Astrocyte (in vitro differentiated cells and primary cell): ENCODE measurements at regions not wholly inside any gene's neighbourhood (a gene's known extent, or its start where the extent isn't known, plus 50 kb on each side); places are given as distances from the start of the nearest gene placed in this dataset.

Source experiments
- DNase-seq: peaks from one replicate; pipeline ENCODE4 v3.0.0-alpha.2; 2010; ENCODE audit warnings: low read depth
- FAIRE-seq: peaks from 2 replicates; lab custom pipeline; 2011; peaks lifted over from hg19 to GRCh38; lab: Jason Lieb, UNC
- H2AFZ ChIP-seq: 2 replicates; pipeline ENCODE4 v1.6.0; 2012; ENCODE audit warnings: low read depth, low read length, inconsistent platforms
- H3K27ac ChIP-seq: 2 replicates; pipeline ENCODE4 v1.5.1; 2011; ENCODE audit warnings: low read depth, low read length, inconsistent platforms
- H3K27me3 ChIP-seq: 2 replicates; pipeline ENCODE4 v1.6.0; 2011; ENCODE audit warnings: low read length, inconsistent platforms; ENCODE audit not compliant: insufficient read depth
- H3K36me3 ChIP-seq: 2 replicates; pipeline ENCODE4 v1.5.1; 2011; ENCODE audit warnings: low read length, inconsistent platforms; ENCODE audit not compliant: insufficient read depth
- H3K4me1 ChIP-seq: 2 replicates; pipeline ENCODE4 v1.5.1; 2011; ENCODE audit warnings: low read length, inconsistent platforms; ENCODE audit not compliant: insufficient read depth
- H3K4me2 ChIP-seq: 2 replicates; pipeline ENCODE4 v1.6.0; 2012; ENCODE audit warnings: low read length, inconsistent platforms
- H3K4me3 ChIP-seq: 2 replicates; pipeline ENCODE4 v1.5.1; 2011; ENCODE audit warnings: low read depth, mild to moderate bottlenecking, low read length, inconsistent platforms; ENCODE audit not compliant: insufficient read depth
- H3K79me2 ChIP-seq: 2 replicates; pipeline ENCODE4 v1.6.0; 2012; ENCODE audit warnings: mild to moderate bottlenecking, low read length, inconsistent platforms; ENCODE audit not compliant: insufficient read depth
- H3K9ac ChIP-seq: 2 replicates; pipeline ENCODE4 v1.6.0; 2012; ENCODE audit warnings: mild to moderate bottlenecking, low read length, inconsistent platforms
- H3K9me3 ChIP-seq: 2 replicates; pipeline ENCODE4 v1.5.1; 2012; ENCODE audit warnings: low read depth, mild to moderate bottlenecking, low read length, inconsistent platforms; ENCODE audit not compliant: insufficient read depth
- H4K20me1 ChIP-seq: 2 replicates; pipeline ENCODE4 v1.6.0; 2012; ENCODE audit warnings: low read length, inconsistent platforms; ENCODE audit not compliant: insufficient read depth
- H3K27ac Mint-ChIP-seq: one replicate; pipeline ENCODE4 v1.8.0; 2021; ENCODE audit warnings: mild to moderate bottlenecking, mixed read lengths; ENCODE audit not compliant: unreplicated experiment
- H3K27me3 Mint-ChIP-seq: one replicate; pipeline ENCODE4 v1.8.0; 2021; ENCODE audit warnings: low read depth, mixed read lengths; ENCODE audit not compliant: unreplicated experiment
- H3K36me3 Mint-ChIP-seq: one replicate; pipeline ENCODE4 v1.8.0; 2021; ENCODE audit warnings: low read depth, mixed read lengths; ENCODE audit not compliant: unreplicated experiment
- H3K4me1 Mint-ChIP-seq: one replicate; pipeline ENCODE4 v1.8.0; 2021; ENCODE audit warnings: low read depth, mixed read lengths; ENCODE audit not compliant: unreplicated experiment
- H3K4me3 Mint-ChIP-seq: one replicate; pipeline ENCODE4 v1.8.0; 2021; ENCODE audit warnings: mild to moderate bottlenecking, moderate library complexity, mixed read lengths; ENCODE audit not compliant: unreplicated experiment
- H3K9me3 Mint-ChIP-seq: one replicate; pipeline ENCODE4 v1.8.0; 2021; ENCODE audit warnings: mild to moderate bottlenecking, mixed read lengths; ENCODE audit not compliant: unreplicated experiment
- EZH2 ChIP-seq: IDR thresholded peaks from 2 replicates; pipeline ENCODE4 v1.6.1; 2012; ENCODE audit warnings: mild to moderate bottlenecking, low read length, inconsistent platforms; ENCODE audit not compliant: insufficient read depth
- TF ChIP-seq, protein P1 (sequence below): IDR thresholded peaks from 2 replicates; pipeline ENCODE4 v1.5.1; 2011; ENCODE audit warnings: low read depth, mild to moderate bottlenecking, inconsistent platforms, low read length, moderate library complexity; ENCODE audit not compliant: insufficient read depth

- no peak overlapping the region for H3K4me3 ChIP-seq
- H3K9me3 Mint-ChIP-seq, result no peaks in the 10 kb centered on the region
These were observed 459.4 kb downstream of the GADD45G start for GRCh38 chr9:90064248-90064647.

GRCh38 chr9:90064971-90065370 is 460.2 kb downstream of the GADD45G start:
- no peaks in the 10 kb centered on the region for H3K27me3 ChIP-seq
- H3K27me3 Mint-ChIP-seq, result peaks cover 5% of the 10 kb centered on the region
- no peak overlapping the region for H2AFZ ChIP-seq
- TF ChIP-seq EZH2, result no peak
- TF ChIP-seq, protein P1, sequence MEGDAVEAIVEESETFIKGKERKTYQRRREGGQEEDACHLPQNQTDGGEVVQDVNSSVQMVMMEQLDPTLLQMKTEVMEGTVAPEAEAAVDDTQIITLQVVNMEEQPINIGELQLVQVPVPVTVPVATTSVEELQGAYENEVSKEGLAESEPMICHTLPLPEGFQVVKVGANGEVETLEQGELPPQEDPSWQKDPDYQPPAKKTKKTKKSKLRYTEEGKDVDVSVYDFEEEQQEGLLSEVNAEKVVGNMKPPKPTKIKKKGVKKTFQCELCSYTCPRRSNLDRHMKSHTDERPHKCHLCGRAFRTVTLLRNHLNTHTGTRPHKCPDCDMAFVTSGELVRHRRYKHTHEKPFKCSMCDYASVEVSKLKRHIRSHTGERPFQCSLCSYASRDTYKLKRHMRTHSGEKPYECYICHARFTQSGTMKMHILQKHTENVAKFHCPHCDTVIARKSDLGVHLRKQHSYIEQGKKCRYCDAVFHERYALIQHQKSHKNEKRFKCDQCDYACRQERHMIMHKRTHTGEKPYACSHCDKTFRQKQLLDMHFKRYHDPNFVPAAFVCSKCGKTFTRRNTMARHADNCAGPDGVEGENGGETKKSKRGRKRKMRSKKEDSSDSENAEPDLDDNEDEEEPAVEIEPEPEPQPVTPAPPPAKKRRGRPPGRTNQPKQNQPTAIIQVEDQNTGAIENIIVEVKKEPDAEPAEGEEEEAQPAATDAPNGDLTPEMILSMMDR, result no peak
- H3K9ac ChIP-seq, result no peak overlapping the region
- H3K36me3 ChIP-seq, result no peaks in the 10 kb centered on the region
- H3K4me1 ChIP-seq, result no peaks in the 10 kb centered on the region
- H3K27ac ChIP-seq, result no peak overlapping the region
- H3K36me3 Mint-ChIP-seq, result no peaks in the 10 kb centered on the region
- no peak overlapping the region for H3K4me2 ChIP-seq
- no peak overlapping the region for H3K27ac Mint-ChIP-seq
- FAIRE-seq (no peak), DNase-seq (no peak)
- H3K9me3 ChIP-seq, result no peaks in the 10 kb centered on the region
- no peaks in the 10 kb centered on the region for H3K9me3 Mint-ChIP-seq
- H3K4me1 Mint-ChIP-seq, result peaks cover 4% of the 10 kb centered on the region
- no peak overlapping the region for H3K4me3 Mint-ChIP-seq
- no peaks in the 10 kb centered on the region for H4K20me1 ChIP-seq
- no peaks in the 10 kb centered on the region for H3K79me2 ChIP-seq
- H3K4me3 ChIP-seq, result no peak overlapping the region

More at GRCh38 chr9:90064248-90064647, 459.4 kb downstream of the GADD45G start:
- Mint-ChIP-seq H3K4me3 (no peak overlapping the region), H3K27me3 (peaks cover 11% of the 10 kb centered on the region), H3K27ac (no peak overlapping the region), H3K36me3 (no peaks in the 10 kb centered on the region), H3K4me1 (peaks cover 4% of the 10 kb centered on the region)
- no peak for DNase-seq
- FAIRE-seq, result no peak
- no peaks in the 10 kb centered on the region for H3K79me2 ChIP-seq
- no peak overlapping the region for H3K4me2 ChIP-seq
- H4K20me1 ChIP-seq, result no peaks in the 10 kb centered on the region
- H3K27me3 ChIP-seq, result no peaks in the 10 kb centered on the region
- no peak overlapping the region for H3K27ac ChIP-seq
- no peak overlapping the region for H2AFZ ChIP-seq
- TF ChIP-seq EZH2, result no peak
- TF ChIP-seq, protein P1, result no peak
- no peak overlapping the region for H3K9ac ChIP-seq
- no peaks in the 10 kb centered on the region for H3K9me3 ChIP-seq
- H3K4me1 ChIP-seq, result no peaks in the 10 kb centered on the region
- no peaks in the 10 kb centered on the region for H3K36me3 ChIP-seq

GRCh38 chr9:90065851-90066250 is 461.0 kb downstream of the GADD45G start:
- DNase-seq, result no peak
- no peaks in the 10 kb centered on the region for H3K4me1 ChIP-seq
- no peak overlapping the region for H2AFZ ChIP-seq
- Mint-ChIP-seq H3K4me1 (peaks cover 4% of the 10 kb centered on the region), H3K9me3 (no peaks in the 10 kb centered on the region), H3K4me3 (no peak overlapping the region), H3K36me3 (no peaks in the 10 kb centered on the region), H3K27me3 (peaks cover 11% of the 10 kb centered on the region), H3K27ac (no peak overlapping the region)
- no peak for FAIRE-seq
- H3K4me3 ChIP-seq, result no peak overlapping the region
- H3K27me3 ChIP-seq, result no peaks in the 10 kb centered on the region
- H3K9me3 ChIP-seq, result no peaks in the 10 kb centered on the region
- H3K36me3 ChIP-seq, result no peaks in the 10 kb centered on the region
- no peak overlapping the region for H3K27ac ChIP-seq
- no peak for TF ChIP-seq EZH2
- TF ChIP-seq, protein P1, result no peak
- H3K4me2 ChIP-seq, result no peak overlapping the region
- no peaks in the 10 kb centered on the region for H4K20me1 ChIP-seq
- no peaks in the 10 kb centered on the region for H3K79me2 ChIP-seq
- no peak overlapping the region for H3K9ac ChIP-seq
